ENCODE measurements at regions not wholly inside any gene's neighbourhood (a gene's known extent, or its start where the extent isn't known, plus 50 kb on each side); places are given as distances from the start of the nearest gene placed in this dataset.

DNA sequence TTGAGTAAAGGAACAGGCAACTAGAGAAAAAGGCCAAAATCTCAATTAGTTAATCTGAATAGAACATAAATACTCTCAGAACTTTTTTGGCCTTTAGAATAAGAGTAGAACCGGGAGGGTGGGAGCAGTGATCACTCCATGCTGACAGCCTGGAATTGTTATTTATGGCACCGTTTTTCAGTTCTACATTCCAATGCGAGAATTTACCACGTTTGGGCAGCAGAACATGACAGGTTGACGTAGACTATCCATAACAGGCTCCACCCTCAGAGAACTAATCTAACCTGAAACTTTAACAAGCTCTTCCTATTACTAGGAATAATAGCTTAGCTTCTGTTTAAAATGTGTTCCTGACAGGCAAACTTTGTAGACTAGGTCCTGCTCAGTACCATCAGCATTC is 379.1 kb downstream of the SEC23A start:
- no peak overlapping the region for H2BK15ac ChIP-seq (ENCODE audit: low read length)
- H2AFZ ChIP-seq (ENCODE audit: low read length), result no peak overlapping the region
- TF ChIP-seq NANOG (IDR thresholded peaks at IDR 0.05; ENCODE audit: insufficient read depth, low read depth, low read length, poor library complexity, severe bottlenecking), result no peak
- TF ChIP-seq YY1 (IDR thresholded peaks at IDR 0.05; ENCODE audit: low read depth, low read length), result no peak
- TF ChIP-seq HDAC2 (IDR thresholded peaks at IDR 0.05; ENCODE audit: borderline replicate concordance in 1 of 2, low read depth in 2 of 2, low read length in 2 of 2), result no peak
- TF ChIP-seq KDM5A (IDR thresholded peaks at IDR 0.05; ENCODE audit: low read length), result no peak
- TF ChIP-seq ASH2L (IDR thresholded peaks at IDR 0.05; ENCODE audit: low read length), result no peak
- no peak for TF ChIP-seq TCF12 (IDR thresholded peaks at IDR 0.05; ENCODE audit: low read depth, low read length)
- no peak for TF ChIP-seq EZH2 (IDR thresholded peaks at IDR 0.05; ENCODE audit: low read depth, low read length, severe bottlenecking)
- TF ChIP-seq RXRA (IDR thresholded peaks at IDR 0.05; ENCODE audit: insufficient read depth, low read depth, low read length), result no peak
- TF ChIP-seq POU5F1 (IDR thresholded peaks at IDR 0.05; ENCODE audit: low read depth, low read length), result no peak
- TF ChIP-seq EP300 (IDR thresholded peaks at IDR 0.05; ENCODE audit: borderline replicate concordance in 1 of 2, low read depth in 2 of 2, low read length in 2 of 2), result no peak
- H4K91ac ChIP-seq (replicated peaks; ENCODE audit: insufficient read length, low read length), result no peak overlapping the region
- H3K36me3 ChIP-seq (ENCODE audit: control insufficient read depth in 2 of 4, insufficient read depth in 4 of 4, low read length in 3 of 4), result no peaks in the 10 kb centered on the region
- no peak overlapping the region for H2BK5ac ChIP-seq (ENCODE audit: low read depth, low read length)
- H3K23ac ChIP-seq (ENCODE audit: insufficient read length), result no peak overlapping the region
- no peak overlapping the region for H3K14ac ChIP-seq (ENCODE audit: insufficient read length)
- no peak overlapping the region for H3K56ac ChIP-seq (replicated peaks; ENCODE audit: insufficient read length, low read depth, low read length)
- H3K79me1 ChIP-seq (ENCODE audit: low read depth, low read length), result no peaks in the 10 kb centered on the region
- H2AK5ac ChIP-seq (ENCODE audit: low read depth, low read length), result no peak overlapping the region
- H3K27me3 ChIP-seq (replicated peaks in 1 of 4; ENCODE audit: control insufficient read depth in 3 of 4, extremely low read depth in 1 of 4, insufficient read depth in 3 of 4, low read length in 3 of 4), result peaks cover 0 to 1% (median 0%) of the 10 kb centered on the region in 4 experiments; a peak in 1 of 7 replicates
- H4K5ac ChIP-seq (ENCODE audit: insufficient read length, low read depth, low read length), result no peak overlapping the region
- H2BK20ac ChIP-seq (ENCODE audit: low read length), result no peak overlapping the region
- H4K20me1 ChIP-seq (replicated peaks in 1 of 2; ENCODE audit: control insufficient read depth in 1 of 2, insufficient read depth in 2 of 2, low read length in 2 of 2), result no peaks in the 10 kb centered on the region
- no peak overlapping the region for H2BK120ac ChIP-seq (replicated peaks; ENCODE audit: low read depth, low read length)
- no peak overlapping the region for H2BK12ac ChIP-seq (ENCODE audit: low read depth, low read length)
- 65% methylated on average over 5 of the region's 5 CpGs; no CpG with 5 or more reads in 1 of the 2 experiments for WGBS, 2 experiments (ENCODE audit: extremely low coverage in 1 of 2, insufficient coverage in 1 of 2, insufficient read length in 1 of 2, insufficient replicate concordance in 2 of 2, low coverage in 1 of 2, low lambda C conversion rate in 2 of 2, missing lambda C conversion rate in 1 of 2)
- H3K9ac ChIP-seq (replicated peaks in 1 of 4; ENCODE audit: extremely low read depth in 1 of 4, low read depth in 3 of 4, low read length in 3 of 4), result no peak overlapping the region
- H3K18ac ChIP-seq (ENCODE audit: extremely low read depth, low read length), result no peak overlapping the region
- FAIRE-seq (no peak), DNase-seq (ENCODE audit: low read depth in 1 of 2, low spot score in 2 of 2) (no peak)
- H3K9me3 ChIP-seq (ENCODE audit: insufficient read depth in 2 of 2, low read depth in 1 of 2, low read length in 1 of 2), result no peaks in the 10 kb centered on the region; a peak in 1 of 4 replicates
- no peak overlapping the region for H3K4ac ChIP-seq (replicated peaks; ENCODE audit: insufficient read length, low read depth, low read length)
- no peak overlapping the region for H3K4me2 ChIP-seq (ENCODE audit: insufficient read depth in 1 of 2, low read depth in 2 of 2, low read length in 2 of 2)
- H3K23me2 ChIP-seq (ENCODE audit: low read depth, low read length), result no peaks in the 10 kb centered on the region
- H4K8ac ChIP-seq (ENCODE audit: extremely low read depth, insufficient read depth, low read length), result no peak overlapping the region
- POLR2A ChIA-PET (ENCODE audit: partially characterized antibody), result no interaction called here
- H3K79me2 ChIP-seq (ENCODE audit: control insufficient read depth in 1 of 2, insufficient read depth in 2 of 2, low read length in 2 of 2), result no peaks in the 10 kb centered on the region
- H3K4me1 ChIP-seq (replicated peaks in 1 of 4; ENCODE audit: control insufficient read depth in 3 of 4, insufficient read depth in 4 of 4, low read length in 3 of 4), result no peaks in the 10 kb centered on the region
- H3K4me3 ChIP-seq (ENCODE audit: extremely low read depth in 1 of 4, insufficient read depth in 2 of 4, low read depth in 3 of 4, low read length in 4 of 4), result no peak overlapping the region
- H3K27ac ChIP-seq (ENCODE audit: low read depth, low read length), result no peak overlapping the region
- CTCF ChIA-PET (ENCODE audit: partially characterized antibody), result interaction anchor here (0.9 to 13.1 kb wide), 12 partner anchors 9 to 293 kb away, joined by 3 to 235 read pairs (median 6); no protein-coding TSS in a partner anchor

Data from H1 (cell line).